HG02588 (cell line): ENCODE measurements at regions not wholly inside any gene's neighbourhood (a gene's known extent, or its start where the extent isn't known, plus 50 kb on each side); places are given as distances from the start of the nearest gene placed in this dataset.

Experiments
- ATAC-seq: cut with Tn5 transposase; IDR thresholded peaks from one replicate; pipeline ENCODE4 v1.9.1; 2021; ENCODE audit warnings: mild to moderate bottlenecking, moderate library complexity; ENCODE audit not compliant: unreplicated experiment

DNA sequence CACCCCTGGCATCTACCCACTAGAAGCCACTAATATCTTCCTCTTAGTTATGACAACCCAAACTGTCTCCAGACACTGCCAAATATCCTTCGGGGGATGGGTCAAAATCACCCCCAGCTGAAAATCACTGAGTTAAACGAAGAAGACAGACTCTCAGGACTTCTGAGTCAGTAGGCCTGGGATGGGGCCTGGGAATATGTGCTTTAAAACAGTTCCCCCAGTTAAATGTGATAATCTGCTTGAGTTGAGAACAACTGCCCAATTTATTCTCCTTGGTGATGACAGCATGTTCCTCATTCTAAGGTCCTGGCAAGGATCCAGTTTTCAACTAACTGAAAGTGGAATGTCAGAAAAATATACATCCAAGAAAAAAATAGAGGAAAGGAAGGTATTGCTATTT, 52.4 kb downstream of the CBLL2 start:
- no peak for ATAC-seq

DNA sequence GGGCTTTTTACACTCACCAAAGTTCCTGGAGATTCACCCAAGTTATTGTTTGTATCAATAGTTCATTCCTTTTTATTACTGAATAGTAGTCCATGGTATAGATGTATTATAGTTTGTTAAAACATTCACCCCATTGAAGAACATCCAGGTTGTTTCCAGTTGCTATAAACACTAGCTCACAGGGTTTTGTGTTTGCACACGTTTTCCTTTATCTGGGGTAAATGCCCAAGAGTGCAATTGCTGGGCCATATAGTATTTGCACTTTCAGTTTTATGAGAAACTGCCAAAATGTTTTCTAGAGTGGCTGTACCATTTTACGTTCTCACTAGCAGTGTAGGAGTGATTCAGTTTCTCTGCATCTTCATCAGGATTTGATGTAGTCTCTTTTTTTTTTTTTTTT, 57.1 kb downstream of the CBLL2 start:
- ATAC-seq: no peak

DNA sequence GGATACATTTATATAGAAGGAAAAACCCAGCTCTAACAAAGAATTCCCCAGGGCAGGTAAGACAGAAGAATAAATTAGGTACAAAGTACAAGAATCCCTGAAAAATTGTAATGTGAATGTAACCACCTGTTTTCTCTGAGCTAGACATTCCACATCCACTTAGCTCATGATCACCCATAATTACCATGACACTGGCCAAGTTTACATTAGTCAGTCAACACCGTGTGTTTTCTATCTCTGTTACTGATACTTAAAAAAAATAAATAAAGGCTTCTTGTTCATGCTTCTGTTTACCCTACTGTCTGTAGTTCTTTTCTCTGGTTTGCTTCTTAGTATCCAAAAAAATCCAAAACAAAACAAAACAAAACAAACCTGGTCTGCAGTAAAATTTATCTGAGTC, 66.0 kb downstream of the CBLL2 start:
- no peak for ATAC-seq

- ATAC-seq: no peak
Measured at GRCh38 chrX:22339459-22339858, 66.7 kb downstream of the CBLL2 start.

- ATAC-seq: no peak
Measured at GRCh38 chrX:22340022-22340616, 67.4 kb downstream of the CBLL2 start.

DNA sequence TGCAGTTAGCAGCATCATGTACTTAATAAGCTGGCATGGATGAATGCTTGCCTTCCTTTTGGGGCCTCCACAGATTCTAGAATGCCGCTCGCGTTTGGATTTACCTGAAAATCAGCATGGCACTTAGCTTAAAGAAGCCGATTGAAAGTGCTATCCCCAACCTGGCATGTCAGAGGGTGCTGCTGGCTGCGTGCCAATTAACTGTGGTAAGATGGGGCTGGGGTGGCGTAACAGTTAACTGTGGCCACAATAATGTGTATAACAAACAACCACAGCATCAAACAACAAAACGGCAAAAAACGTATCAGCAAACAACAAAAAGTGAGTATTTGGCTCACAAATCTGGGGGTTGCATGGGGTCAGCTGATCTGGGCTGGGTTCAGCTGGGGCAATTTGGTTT, 70.5 kb downstream of the CBLL2 start:
- no peak for ATAC-seq

DNA sequence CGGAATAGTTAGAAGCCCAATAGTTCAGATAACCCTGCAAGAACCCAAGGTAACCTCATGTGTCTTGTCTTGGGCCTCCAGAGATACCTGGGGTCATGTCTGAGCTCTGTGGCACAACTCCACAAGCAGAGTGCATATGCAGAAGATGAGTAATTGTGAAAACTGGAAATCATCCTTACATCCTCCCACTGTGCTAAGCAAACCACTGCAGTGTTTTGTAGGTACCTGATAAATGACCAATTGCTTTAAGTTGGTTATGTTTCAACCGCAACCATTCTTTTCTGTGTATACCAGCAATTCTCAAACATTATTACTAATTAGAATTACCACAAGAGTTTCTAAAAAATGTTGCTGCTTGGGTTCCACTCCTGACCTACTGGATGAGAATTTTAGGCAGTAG, 73.2 kb downstream of the CBLL2 start:
- ATAC-seq: no peak

DNA sequence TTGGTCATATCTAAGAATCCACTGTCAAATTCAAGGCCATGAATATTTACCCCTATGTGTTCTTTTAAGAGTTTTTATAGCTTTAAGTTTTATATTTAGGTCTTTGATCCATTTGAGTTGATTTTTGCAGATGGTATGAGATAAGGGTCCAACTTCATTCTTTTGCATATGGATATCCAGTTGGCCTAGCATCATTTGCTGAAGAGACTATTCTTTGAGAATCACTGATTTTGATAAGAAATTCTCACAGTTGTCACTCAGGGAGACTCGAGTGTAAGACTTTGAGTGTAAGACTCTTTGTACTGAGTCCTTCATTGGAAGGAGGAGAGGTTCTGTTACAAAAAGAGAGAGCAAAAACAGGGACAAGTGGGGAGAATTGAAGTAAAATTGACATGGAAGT, 74.8 kb downstream of the CBLL2 start:
- ATAC-seq: no peak

DNA sequence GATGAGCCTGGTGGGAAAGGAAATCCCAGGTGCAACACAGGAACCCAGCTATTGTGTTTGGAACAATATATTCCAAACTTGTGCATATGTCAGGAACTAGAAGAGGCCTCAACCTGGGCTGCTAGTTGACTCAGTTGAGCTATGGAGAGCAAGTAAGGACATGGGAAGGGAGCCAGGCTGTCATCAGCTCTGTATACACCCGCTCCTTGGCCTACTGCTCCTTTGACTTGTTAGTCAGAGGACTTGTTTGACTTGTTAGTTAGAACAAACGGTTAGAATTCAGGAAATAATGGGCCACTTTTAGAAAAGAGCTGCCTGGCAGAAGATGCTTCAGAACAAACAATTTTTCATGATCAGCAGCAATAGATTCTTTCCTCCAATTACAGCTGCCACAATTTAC, 76.4 kb downstream of the CBLL2 start:
- no peak for ATAC-seq

GRCh38 chrX:22351076-22351475, 78.4 kb downstream of the CBLL2 start:
- no peak for ATAC-seq

GRCh38 chrX:22351966-22352365, 79.3 kb downstream of the CBLL2 start:
- no peak for ATAC-seq

GRCh38 chrX:22357621-22358020, 84.9 kb downstream of the CBLL2 start:
- no peak for ATAC-seq

- no peak for ATAC-seq
Measured at GRCh38 chrX:22360129-22360528, 87.4 kb downstream of the CBLL2 start.

GRCh38 chrX:22365460-22365859, 92.7 kb downstream of the CBLL2 start:
- ATAC-seq: no peak

- ATAC-seq: no peak
Measured at GRCh38 chrX:22366166-22366702, 93.5 kb downstream of the CBLL2 start.

- ATAC-seq: no peak
Measured at GRCh38 chrX:22366906-22367305, 94.2 kb downstream of the CBLL2 start.

DNA sequence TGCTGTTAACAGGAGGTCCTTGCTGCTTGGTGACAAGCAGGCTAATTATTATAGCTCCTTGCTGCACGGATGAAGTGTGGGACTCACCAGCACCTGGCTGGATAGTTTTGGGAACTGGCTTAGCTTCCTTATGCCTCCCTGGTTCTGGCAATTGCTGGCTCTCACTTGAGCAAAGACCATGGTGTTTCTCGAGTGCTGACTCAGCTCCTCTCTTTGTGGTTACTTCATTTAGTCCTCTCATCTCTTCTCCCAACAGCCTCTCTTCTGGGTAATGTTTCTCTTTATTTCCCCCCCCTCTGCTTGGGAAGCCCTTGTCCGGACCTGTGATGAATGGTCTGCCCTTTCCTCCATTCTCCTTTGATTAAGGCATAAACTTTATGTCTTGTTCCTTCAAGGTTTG, 100.4 kb downstream of the CBLL2 start:
- ATAC-seq: no peak

- no peak for ATAC-seq
Measured at GRCh38 chrX:22373766-22374165, 101.1 kb downstream of the CBLL2 start.

DNA sequence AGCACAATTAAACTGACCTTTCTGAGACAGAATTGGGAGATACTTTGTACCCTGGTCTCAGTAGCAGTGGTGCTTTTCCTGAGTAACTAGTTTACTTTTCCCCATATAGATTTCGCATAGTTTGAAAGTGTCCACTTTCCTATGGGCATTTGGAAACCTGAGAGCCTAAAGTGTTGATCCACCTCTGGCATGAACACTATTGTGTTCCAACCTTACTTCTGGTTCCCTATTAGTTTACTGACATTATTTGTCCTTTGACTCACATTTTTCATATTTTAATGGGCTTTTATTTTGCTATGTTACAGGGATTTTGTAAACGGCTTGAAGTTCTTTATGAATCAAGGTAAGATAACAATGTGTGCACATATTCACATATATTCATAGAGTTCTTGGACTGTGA, 103.7 kb downstream of the CBLL2 start:
- ATAC-seq: no peak

- ATAC-seq: no peak
Measured at GRCh38 chrX:22378296-22378695, 105.6 kb downstream of the CBLL2 start.

DNA sequence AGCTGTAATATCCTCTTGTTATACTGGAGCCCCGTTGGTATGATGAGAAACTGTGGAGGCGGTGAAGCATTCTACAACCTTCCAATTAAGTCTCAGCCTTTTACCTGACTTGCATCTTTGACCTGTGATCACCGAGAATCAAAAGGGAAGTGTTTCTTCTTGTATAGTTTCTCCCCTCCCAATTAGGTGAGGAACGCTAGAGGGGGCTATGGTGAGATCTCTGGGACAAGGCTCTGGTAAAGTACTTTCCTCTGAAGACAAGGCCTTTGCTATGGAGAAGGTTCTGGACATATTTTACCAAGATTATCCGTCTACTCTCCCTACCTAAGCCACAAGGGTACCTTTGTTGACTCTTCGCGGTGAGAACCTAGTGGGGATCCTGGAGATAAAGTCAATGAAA, 111.3 kb downstream of the CBLL2 start:
- ATAC-seq: no peak

DNA sequence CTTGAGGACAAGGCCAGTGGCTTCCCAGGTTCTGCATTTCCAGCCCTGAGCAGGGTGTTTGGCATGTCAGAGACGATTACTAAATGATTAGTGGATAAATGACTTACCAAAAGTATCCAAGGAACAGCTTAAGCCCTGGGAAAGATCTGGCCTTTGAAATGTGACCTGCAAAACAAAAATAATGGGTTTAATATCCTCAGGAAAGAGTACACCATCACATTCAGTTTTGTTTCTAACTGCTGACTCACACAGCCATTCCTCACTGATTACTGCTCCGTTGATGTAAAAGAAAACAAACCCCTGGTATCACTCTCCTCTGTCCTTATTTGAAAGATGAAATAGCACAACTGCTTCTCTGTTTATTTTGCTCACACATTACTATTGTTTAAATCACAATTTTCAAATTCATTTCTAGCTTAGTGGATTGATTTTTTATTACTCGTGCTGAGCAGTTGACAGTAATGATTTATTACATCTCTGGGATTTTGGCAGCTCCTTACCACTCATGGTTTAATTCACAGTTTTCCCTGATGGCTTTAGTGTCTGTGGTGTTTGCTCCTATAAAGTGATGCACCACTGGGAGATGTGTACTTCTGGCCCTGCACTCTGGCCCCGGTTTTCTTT, 117.0 kb downstream of the CBLL2 start:
- ATAC-seq: no peak
